AG04449 (cell line): ENCODE measurements at regions not wholly inside any gene's neighbourhood (a gene's known extent, or its start where the extent isn't known, plus 50 kb on each side); places are given as distances from the start of the nearest gene placed in this dataset.

Experiments used
- CTCF ChIA-PET: fragments of 350-600 bp; formaldehyde crosslinking; extraction: SDS; loops from one replicate; lab custom pipeline; 2021; ENCODE audit warnings: antibody characterized with exemption; lab: Yijun Ruan, JAX
- POLR2A ChIA-PET: fragments of 400-600, 350-600 bp; formaldehyde crosslinking; extraction: SDS; loops from one replicate; lab custom pipeline; 2020; ENCODE audit warnings: antibody characterized with exemption, inconsistent platforms; lab: Yijun Ruan, JAX
- DNase-seq: peaks from one replicate; pipeline ENCODE4 v3.0.0-alpha.2; 2010; ENCODE audit warnings: low read depth, low spot score
- H3K4me3 ChIP-seq: 2 replicates; pipeline ENCODE4 v1.5.1; 2011; ENCODE audit warnings: low read depth, mild to moderate bottlenecking, control low read depth, low read length
- TF ChIP-seq, protein P1 (sequence below): IDR thresholded peaks from one replicate; pipeline ENCODE4 v1.5.1; 2011; ENCODE audit warnings: mild to moderate bottlenecking, moderate library complexity, low read length, control low read depth, inconsistent platforms; ENCODE audit not compliant: insufficient read depth; ENCODE audit errors: missing control alignments

GRCh38 chr14:56963381-56963780 is 153.1 kb upstream of the OTX2 start:
- DNase-seq: no peak
- ChIA-PET CTCF (no interaction called here), POLR2A (no interaction called here)
- TF ChIP-seq, protein P1, sequence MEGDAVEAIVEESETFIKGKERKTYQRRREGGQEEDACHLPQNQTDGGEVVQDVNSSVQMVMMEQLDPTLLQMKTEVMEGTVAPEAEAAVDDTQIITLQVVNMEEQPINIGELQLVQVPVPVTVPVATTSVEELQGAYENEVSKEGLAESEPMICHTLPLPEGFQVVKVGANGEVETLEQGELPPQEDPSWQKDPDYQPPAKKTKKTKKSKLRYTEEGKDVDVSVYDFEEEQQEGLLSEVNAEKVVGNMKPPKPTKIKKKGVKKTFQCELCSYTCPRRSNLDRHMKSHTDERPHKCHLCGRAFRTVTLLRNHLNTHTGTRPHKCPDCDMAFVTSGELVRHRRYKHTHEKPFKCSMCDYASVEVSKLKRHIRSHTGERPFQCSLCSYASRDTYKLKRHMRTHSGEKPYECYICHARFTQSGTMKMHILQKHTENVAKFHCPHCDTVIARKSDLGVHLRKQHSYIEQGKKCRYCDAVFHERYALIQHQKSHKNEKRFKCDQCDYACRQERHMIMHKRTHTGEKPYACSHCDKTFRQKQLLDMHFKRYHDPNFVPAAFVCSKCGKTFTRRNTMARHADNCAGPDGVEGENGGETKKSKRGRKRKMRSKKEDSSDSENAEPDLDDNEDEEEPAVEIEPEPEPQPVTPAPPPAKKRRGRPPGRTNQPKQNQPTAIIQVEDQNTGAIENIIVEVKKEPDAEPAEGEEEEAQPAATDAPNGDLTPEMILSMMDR: no peak
- H3K4me3 ChIP-seq: no peak overlapping the region

- CTCF ChIA-PET: no interaction called here
- no peak overlapping the region for H3K4me3 ChIP-seq
- TF ChIP-seq, protein P1: no peak
- no peak for DNase-seq
- POLR2A ChIA-PET: no interaction called here
Observed at GRCh38 chr14:56962444-56963080, 152.3 kb upstream of the OTX2 start.

- CTCF ChIA-PET: no interaction called here
- POLR2A ChIA-PET: no interaction called here
- no peak overlapping the region for H3K4me3 ChIP-seq
- no peak for DNase-seq
- TF ChIP-seq, protein P1: no peak
Observed at GRCh38 chr14:56959869-56960268, 149.6 kb upstream of the OTX2 start.

DNA sequence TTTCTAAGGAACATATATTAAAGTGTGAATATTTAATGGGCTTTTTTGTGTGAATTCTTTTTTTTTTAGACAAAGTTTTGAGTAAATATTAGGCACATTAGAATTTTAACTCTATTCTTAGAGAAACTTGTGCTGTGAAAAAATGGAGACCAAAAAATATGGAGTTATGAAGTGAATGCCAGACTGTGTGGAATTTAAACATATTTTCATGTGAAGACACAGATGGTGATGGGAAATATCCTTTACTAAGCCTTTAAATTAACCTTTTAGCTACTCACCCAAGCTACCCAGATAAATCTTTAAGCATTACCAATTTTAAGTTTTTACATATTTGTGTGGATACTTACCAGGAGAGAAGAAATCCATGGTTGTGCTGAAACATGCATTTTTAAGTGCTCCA is 148.8 kb upstream of the OTX2 start:
- no peak overlapping the region for H3K4me3 ChIP-seq
- CTCF ChIA-PET: no interaction called here
- TF ChIP-seq, protein P1: no peak
- no peak for DNase-seq
- POLR2A ChIA-PET: no interaction called here

GRCh38 chr14:56956182-56956581 is 145.9 kb upstream of the OTX2 start:
- DNase-seq: no peak
- ChIA-PET CTCF (no interaction called here), POLR2A (no interaction called here)
- TF ChIP-seq, protein P1: no peak
- no peak overlapping the region for H3K4me3 ChIP-seq

- no peak overlapping the region for H3K4me3 ChIP-seq
- ChIA-PET CTCF (no interaction called here), POLR2A (no interaction called here)
- DNase-seq: no peak
- TF ChIP-seq, protein P1: no peak
Observed at GRCh38 chr14:56955745-56956144, 145.5 kb upstream of the OTX2 start.
